ENCODE measurements at regions not wholly inside any gene's neighbourhood (a gene's known extent, or its start where the extent isn't known, plus 50 kb on each side); places are given as distances from the start of the nearest gene placed in this dataset.
"Not testable (repeated sequence)": the region's sequence is repeated elsewhere in the genome, so short reads cannot be mapped to it uniquely, and the experiment has no call there.

DNA sequence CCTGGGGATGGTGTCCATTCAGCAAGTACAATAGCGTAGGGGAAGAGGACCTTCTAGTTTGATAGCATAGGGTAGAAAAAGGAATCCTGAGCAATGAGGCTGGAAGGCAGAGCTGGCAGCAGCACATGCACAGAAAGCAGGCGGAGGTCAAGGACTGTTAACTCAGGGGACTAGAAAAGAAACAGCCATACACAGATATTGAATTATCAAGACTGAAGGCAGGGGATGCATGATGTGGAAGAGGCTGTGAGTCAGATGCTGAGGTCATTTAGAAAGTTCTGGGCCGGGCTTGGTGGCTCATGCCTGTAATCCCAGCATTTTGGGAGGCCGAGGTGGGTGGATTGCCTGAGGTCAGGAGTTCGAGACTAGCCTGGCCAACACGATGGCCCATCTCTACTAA, 65.6 kb downstream of the OPTC start:
- DNase-seq (ENCODE audit: low read depth in 2 of 2), result peak; percentile 83 to 90
- TF ChIP-seq, protein P1, sequence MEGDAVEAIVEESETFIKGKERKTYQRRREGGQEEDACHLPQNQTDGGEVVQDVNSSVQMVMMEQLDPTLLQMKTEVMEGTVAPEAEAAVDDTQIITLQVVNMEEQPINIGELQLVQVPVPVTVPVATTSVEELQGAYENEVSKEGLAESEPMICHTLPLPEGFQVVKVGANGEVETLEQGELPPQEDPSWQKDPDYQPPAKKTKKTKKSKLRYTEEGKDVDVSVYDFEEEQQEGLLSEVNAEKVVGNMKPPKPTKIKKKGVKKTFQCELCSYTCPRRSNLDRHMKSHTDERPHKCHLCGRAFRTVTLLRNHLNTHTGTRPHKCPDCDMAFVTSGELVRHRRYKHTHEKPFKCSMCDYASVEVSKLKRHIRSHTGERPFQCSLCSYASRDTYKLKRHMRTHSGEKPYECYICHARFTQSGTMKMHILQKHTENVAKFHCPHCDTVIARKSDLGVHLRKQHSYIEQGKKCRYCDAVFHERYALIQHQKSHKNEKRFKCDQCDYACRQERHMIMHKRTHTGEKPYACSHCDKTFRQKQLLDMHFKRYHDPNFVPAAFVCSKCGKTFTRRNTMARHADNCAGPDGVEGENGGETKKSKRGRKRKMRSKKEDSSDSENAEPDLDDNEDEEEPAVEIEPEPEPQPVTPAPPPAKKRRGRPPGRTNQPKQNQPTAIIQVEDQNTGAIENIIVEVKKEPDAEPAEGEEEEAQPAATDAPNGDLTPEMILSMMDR (IDR thresholded peaks at IDR 0.05; ENCODE audit: low read depth, low read length), result no peak
- H3K4me3 ChIP-seq (replicated peaks in 1 of 2; ENCODE audit: low read depth in 2 of 2, low read length in 2 of 2), result no peak overlapping the region

DNA sequence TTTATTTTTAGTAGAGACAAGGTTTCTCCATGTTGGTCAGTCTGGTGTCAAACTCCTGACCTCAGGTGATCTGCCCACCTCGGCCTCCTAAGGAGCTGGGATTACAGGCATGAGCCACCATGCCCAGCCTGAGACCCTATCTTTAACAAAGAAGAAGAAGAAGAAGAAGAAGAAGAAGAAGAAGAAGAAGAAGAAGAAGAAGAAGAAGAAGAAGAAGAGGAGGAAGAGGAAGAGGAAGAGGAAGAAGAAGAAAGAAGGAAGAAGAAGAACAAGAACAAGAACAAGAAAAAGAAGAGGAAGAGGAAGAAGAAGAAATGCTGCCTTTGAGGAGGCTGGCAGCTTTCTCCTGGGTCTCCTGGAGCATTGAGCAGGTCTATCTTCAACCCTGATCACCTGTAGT, 64.9 kb upstream of the ATP2B4 start:
- not testable (repeated sequence) for DNase-seq (ENCODE audit: low read depth in 2 of 2); H3K4me3 ChIP-seq (replicated peaks in 1 of 2; ENCODE audit: low read depth in 2 of 2, low read length in 2 of 2)

DNA sequence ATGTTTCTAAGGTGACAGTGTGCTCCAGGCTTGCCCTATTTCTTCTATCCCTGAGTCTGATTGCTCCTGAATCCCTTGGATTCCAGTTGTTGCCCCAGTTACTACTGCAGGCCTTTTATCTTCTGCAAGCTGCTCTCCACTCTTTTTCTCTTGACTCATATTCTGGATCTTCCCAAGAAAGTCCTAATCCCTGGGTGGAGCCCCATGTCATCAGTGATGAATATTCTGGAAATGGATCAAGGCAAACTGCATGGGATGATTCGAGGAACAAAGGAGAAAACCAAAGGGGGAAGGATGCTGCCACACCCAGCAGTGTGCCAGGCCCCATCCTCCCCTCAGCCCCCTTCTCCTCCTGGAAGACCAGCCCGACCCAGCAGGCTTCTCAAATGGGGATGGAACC, 63.3 kb upstream of the ATP2B4 start:
- DNase-seq (ENCODE audit: low read depth in 2 of 2), result no peak
- TF ChIP-seq, protein P1 (IDR thresholded peaks at IDR 0.05; ENCODE audit: low read depth, low read length), result no peak
- H3K4me3 ChIP-seq (replicated peaks in 1 of 2; ENCODE audit: low read depth in 2 of 2, low read length in 2 of 2), result no peak overlapping the region

DNA sequence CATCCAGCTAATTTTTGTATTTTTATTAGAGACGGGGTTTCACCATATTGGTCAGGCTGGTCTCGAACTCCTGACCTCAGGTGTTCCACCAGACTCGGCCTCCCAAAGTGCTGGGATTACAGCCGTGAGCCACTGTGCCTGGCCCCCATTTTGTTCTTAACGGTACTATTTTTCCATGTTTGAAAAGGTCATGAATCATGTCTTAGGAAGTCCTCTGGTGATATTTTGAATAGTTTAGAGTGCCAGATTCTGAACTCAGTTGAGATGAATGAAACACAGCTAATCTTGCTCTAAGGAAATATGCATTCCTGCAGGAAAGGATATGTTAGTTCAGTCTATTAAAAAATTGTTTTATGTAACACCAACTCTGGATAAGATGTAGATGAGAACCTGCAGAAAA, 62.6 kb upstream of the ATP2B4 start:
- H3K4me3 ChIP-seq (replicated peaks in 1 of 2; ENCODE audit: low read depth in 2 of 2, low read length in 2 of 2), result no peak overlapping the region
- DNase-seq (ENCODE audit: low read depth in 2 of 2), result peak; percentile 63 to 69
- TF ChIP-seq, protein P1 (IDR thresholded peaks at IDR 0.05; ENCODE audit: low read depth, low read length), result no peak

DNA sequence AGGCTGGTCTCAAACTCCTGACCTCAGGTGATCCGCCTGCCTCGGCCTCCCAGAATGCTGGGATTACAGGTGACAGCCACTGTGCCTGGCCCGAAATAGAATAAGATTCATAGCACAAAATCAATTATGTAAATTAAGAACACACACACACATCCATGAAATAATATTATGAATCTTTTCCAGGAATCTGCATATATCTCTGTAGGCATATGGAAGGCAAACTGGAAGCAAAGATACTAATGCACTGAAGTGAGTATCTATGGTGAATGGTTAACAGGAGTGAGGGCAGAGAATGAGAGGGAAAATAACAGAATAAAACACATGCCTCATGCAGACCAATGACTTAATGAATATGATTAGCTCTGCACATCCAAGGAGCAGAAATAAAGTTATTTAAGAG, 61.6 kb upstream of the ATP2B4 start:
- H3K4me3 ChIP-seq (replicated peaks in 1 of 2; ENCODE audit: low read depth in 2 of 2, low read length in 2 of 2), result no peak overlapping the region
- TF ChIP-seq, protein P1 (IDR thresholded peaks at IDR 0.05; ENCODE audit: low read depth, low read length), result no peak
- no peak for DNase-seq (ENCODE audit: low read depth in 2 of 2)

DNA sequence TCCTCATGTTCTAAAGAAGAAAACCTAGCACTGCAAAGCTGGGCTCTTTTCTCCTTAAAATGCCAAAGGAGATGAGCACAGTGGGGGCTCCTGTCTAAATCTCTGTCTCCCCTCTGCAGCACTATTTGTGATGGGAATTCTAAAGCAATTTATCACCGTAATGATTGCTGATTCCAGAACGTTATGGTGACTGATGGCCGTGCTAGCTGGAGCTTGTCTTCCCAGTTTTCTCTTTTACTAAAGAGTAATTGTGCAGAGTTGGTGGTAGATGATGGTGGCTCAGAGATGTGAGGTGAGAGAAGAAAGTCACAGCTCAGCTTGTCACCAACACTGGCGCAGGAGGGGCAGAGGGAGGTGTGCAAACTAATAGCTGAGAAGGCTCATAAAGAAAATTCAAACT, 60.7 kb upstream of the ATP2B4 start:
- TF ChIP-seq, protein P1 (IDR thresholded peaks at IDR 0.05; ENCODE audit: low read depth, low read length), result no peak
- DNase-seq (ENCODE audit: low read depth in 2 of 2), result no peak
- H3K4me3 ChIP-seq (replicated peaks in 1 of 2; ENCODE audit: low read depth in 2 of 2, low read length in 2 of 2), result no peak overlapping the region

DNA sequence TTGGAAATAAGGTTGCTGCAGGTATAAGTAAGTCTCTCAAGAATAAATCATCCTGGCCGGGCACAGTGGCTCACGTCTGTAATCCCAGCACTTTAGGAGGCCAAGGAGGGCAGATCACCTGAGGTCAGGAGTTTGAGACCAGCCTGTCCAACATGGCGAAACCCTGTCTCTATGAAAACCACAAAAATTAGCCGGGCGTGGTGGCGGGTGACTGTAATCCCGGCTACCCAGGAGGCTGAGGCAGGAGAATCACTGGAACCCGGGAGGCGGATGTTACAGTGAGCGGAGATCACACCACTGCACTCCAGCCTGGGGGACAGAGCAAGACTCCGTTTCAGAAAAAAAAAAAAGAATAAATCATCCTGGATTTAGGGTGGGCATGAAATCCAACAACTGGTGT, 59.7 kb upstream of the ATP2B4 start:
- DNase-seq (ENCODE audit: low read depth in 2 of 2); H3K4me3 ChIP-seq (replicated peaks in 1 of 2; ENCODE audit: low read depth in 2 of 2, low read length in 2 of 2): not testable (repeated sequence)

DNA sequence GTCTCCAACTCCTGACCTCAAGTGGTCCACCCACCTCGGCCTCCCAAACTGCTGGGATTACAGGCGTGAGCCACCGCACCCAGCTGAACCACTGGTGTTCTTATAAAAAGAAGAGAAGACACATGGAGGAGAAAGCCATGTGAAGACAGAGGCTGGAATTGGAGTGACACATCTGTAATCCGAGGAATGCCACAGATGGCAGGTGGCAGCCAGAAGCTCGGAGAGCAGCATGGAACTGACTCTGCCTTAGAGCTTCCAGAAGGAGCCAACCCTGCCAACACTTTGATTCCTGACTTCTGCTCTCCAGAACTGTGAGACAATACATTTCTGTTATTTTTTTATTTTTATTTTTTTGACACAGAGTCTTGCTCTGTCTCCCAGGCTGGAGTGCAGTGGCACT, 59.0 kb upstream of the ATP2B4 start:
- DNase-seq (ENCODE audit: low read depth in 2 of 2), result no peak
- no peak overlapping the region for H3K4me3 ChIP-seq (replicated peaks in 1 of 2; ENCODE audit: low read depth in 2 of 2, low read length in 2 of 2)
- TF ChIP-seq, protein P1 (IDR thresholded peaks at IDR 0.05; ENCODE audit: low read depth, low read length), result no peak

Measured in cardiac fibroblast (primary cell).